ENCODE measurements at regions not wholly inside any gene's neighbourhood (a gene's known extent, or its start where the extent isn't known, plus 50 kb on each side); places are given as distances from the start of the nearest gene placed in this dataset.

- H3K4me1 Mint-ChIP-seq (ENCODE audit: low read depth, unreplicated experiment), result no peaks in the 10 kb centered on the region
Observed at GRCh38 chr5:2185646-2186471, 303.1 kb upstream of the IRX4 start.

GRCh38 chr5:2184563-2185540 is 302.1 kb upstream of the IRX4 start:
- no peak overlapping the region for H3K27ac ChIP-seq (ENCODE audit: low read depth, low read length)
- no peaks in the 10 kb centered on the region for H3K27me3 ChIP-seq (ENCODE audit: insufficient read depth, low read length)
- Mint-ChIP-seq H3K36me3 (ENCODE audit: low read depth, unreplicated experiment) (no peaks in the 10 kb centered on the region), H3K4me1 (ENCODE audit: low read depth, unreplicated experiment) (no peaks in the 10 kb centered on the region), H3K27me3 (ENCODE audit: low read depth, unreplicated experiment) (peaks cover 12% of the 10 kb centered on the region), H3K4me3 (ENCODE audit: unreplicated experiment) (no peak overlapping the region), H3K9me3 (ENCODE audit: unreplicated experiment) (no peaks in the 10 kb centered on the region), H3K27ac (ENCODE audit: unreplicated experiment) (no peak overlapping the region)
- H3K9ac ChIP-seq (ENCODE audit: low read length), result no peak overlapping the region
- H3K36me3 ChIP-seq (ENCODE audit: insufficient read depth, low read length), result no peaks in the 10 kb centered on the region
- peaks cover 4% of the 10 kb centered on the region for H3K9me3 ChIP-seq (ENCODE audit: insufficient read depth, low read depth, low read length)
- H3K4me2 ChIP-seq (ENCODE audit: low read length), result no peak overlapping the region
- H3K4me1 ChIP-seq (ENCODE audit: insufficient read depth, low read length), result no peaks in the 10 kb centered on the region
- no peak overlapping the region for H3K4me3 ChIP-seq (ENCODE audit: insufficient read depth, low read depth, low read length)
- TF ChIP-seq EZH2 (IDR thresholded peaks at IDR 0.05; ENCODE audit: insufficient read depth, low read length), result no peak
- no peak for TF ChIP-seq CTCF (IDR thresholded peaks at IDR 0.05; ENCODE audit: insufficient read depth, low read depth, low read length)
- FAIRE-seq, result no peak
- no peaks in the 10 kb centered on the region for H3K79me2 ChIP-seq (ENCODE audit: insufficient read depth, low read length)
- DNase-seq (ENCODE audit: low read depth), result no peak
- no peak overlapping the region for H2AFZ ChIP-seq (ENCODE audit: low read depth, low read length)
- no peaks in the 10 kb centered on the region for H4K20me1 ChIP-seq (ENCODE audit: insufficient read depth, low read length)

More at GRCh38 chr5:2185646-2186471, 303.1 kb upstream of the IRX4 start:
- Histone ChIP-seq H3K4me1 (ENCODE audit: insufficient read depth, low read length) (no peaks in the 10 kb centered on the region), H2AFZ (ENCODE audit: low read depth, low read length) (no peak overlapping the region), H3K4me3 (ENCODE audit: insufficient read depth, low read depth, low read length) (no peak overlapping the region), H3K27me3 (ENCODE audit: insufficient read depth, low read length) (no peaks in the 10 kb centered on the region), H3K9me3 (ENCODE audit: insufficient read depth, low read depth, low read length) (peaks cover 4% of the 10 kb centered on the region), H3K79me2 (ENCODE audit: insufficient read depth, low read length) (no peaks in the 10 kb centered on the region), H3K36me3 (ENCODE audit: insufficient read depth, low read length) (no peaks in the 10 kb centered on the region), H4K20me1 (ENCODE audit: insufficient read depth, low read length) (no peaks in the 10 kb centered on the region), H3K27ac (ENCODE audit: low read depth, low read length) (no peak overlapping the region), H3K4me2 (ENCODE audit: low read length) (no peak overlapping the region), H3K9ac (ENCODE audit: low read length) (no peak overlapping the region)
- no peak for TF ChIP-seq EZH2 (IDR thresholded peaks at IDR 0.05; ENCODE audit: insufficient read depth, low read length)
- no peak for TF ChIP-seq CTCF (IDR thresholded peaks at IDR 0.05; ENCODE audit: insufficient read depth, low read depth, low read length)
- H3K4me3 Mint-ChIP-seq (ENCODE audit: unreplicated experiment), result no peak overlapping the region
- no peak for DNase-seq (ENCODE audit: low read depth)
- no peak overlapping the region for H3K27ac Mint-ChIP-seq (ENCODE audit: unreplicated experiment)
- H3K36me3 Mint-ChIP-seq (ENCODE audit: low read depth, unreplicated experiment), result no peaks in the 10 kb centered on the region
- H3K9me3 Mint-ChIP-seq (ENCODE audit: unreplicated experiment), result no peaks in the 10 kb centered on the region
- peaks cover 9% of the 10 kb centered on the region for H3K27me3 Mint-ChIP-seq (ENCODE audit: low read depth, unreplicated experiment)
- no peak for FAIRE-seq

Data from astrocyte (in vitro differentiated cells and primary cell).